ENCODE measurements at regions not wholly inside any gene's neighbourhood (a gene's known extent, or its start where the extent isn't known, plus 50 kb on each side); places are given as distances from the start of the nearest gene placed in this dataset.

GRCh38 chr13:82747958-82748357 is 1134.3 kb downstream of the SLITRK1 start:
- H3K27ac ChIP-seq (replicated peaks; ENCODE audit: low read length), result no peak overlapping the region
- no peak overlapping the region for H2AK5ac ChIP-seq (ENCODE audit: low read depth, low read length)
- H4K91ac ChIP-seq (ENCODE audit: low read depth, low read length, poor library complexity), result no peak overlapping the region
- H3K4ac ChIP-seq (ENCODE audit: low read length), result no peak overlapping the region
- H3K9ac ChIP-seq (ENCODE audit: low read depth, low read length, poor library complexity), result no peak overlapping the region
- no peak overlapping the region for H3K18ac ChIP-seq (ENCODE audit: low read length)
- no peak overlapping the region for H2BK5ac ChIP-seq (ENCODE audit: low read length)
- no CpG with 5 or more reads among the region's 1 CpG for WGBS, 2 donors (ENCODE audit: extremely low coverage in 2 of 2, insufficient read length in 2 of 2, insufficient replicate concordance in 1 of 2)
- no peaks in the 10 kb centered on the region for H3K27me3 ChIP-seq (ENCODE audit: control insufficient read depth in 3 of 3, insufficient read depth in 3 of 3, low read depth in 1 of 3, low read length in 3 of 3)
- no peak overlapping the region for H4K8ac ChIP-seq (ENCODE audit: low read depth, low read length)
- no peaks in the 10 kb centered on the region for H3K36me3 ChIP-seq (replicated peaks in 1 of 2; ENCODE audit: control insufficient read depth in 2 of 2, insufficient read depth in 2 of 2, low read length in 2 of 2)
- H3K79me1 ChIP-seq (ENCODE audit: low read depth, low read length), result no peaks in the 10 kb centered on the region
- no peak overlapping the region for H2BK120ac ChIP-seq (ENCODE audit: low read depth, low read length)
- H3K4me3 ChIP-seq (ENCODE audit: low read length in 2 of 2), result no peak overlapping the region
- peaks cover 2 to 5% of the 10 kb centered on the region in 2 donors for H3K4me1 ChIP-seq (ENCODE audit: control insufficient read depth in 2 of 2, insufficient read depth in 1 of 2, low read depth in 1 of 2, low read length in 2 of 2)
- H2AFZ ChIP-seq (ENCODE audit: low read length), result no peak overlapping the region
- no peaks in the 10 kb centered on the region for H3K9me3 ChIP-seq (replicated peaks in 1 of 2; ENCODE audit: control insufficient read depth in 2 of 2, insufficient read depth in 1 of 2, low read depth in 1 of 2, low read length in 2 of 2)
- no peak overlapping the region for H2BK12ac ChIP-seq (ENCODE audit: low read length)
- H3K23ac ChIP-seq (ENCODE audit: low read depth, low read length, poor library complexity), result no peak overlapping the region
- H3K4me2 ChIP-seq (ENCODE audit: insufficient read depth, low read length, poor library complexity, severe bottlenecking), result no peak overlapping the region
- H3K14ac ChIP-seq (ENCODE audit: low read length), result no peak overlapping the region
- no peak overlapping the region for H2BK15ac ChIP-seq (ENCODE audit: low read length)
- no peak for DNase-seq (ENCODE audit: low spot score)

GRCh38 chr13:82747291-82747690 is 1135.0 kb downstream of the SLITRK1 start:
- no peak overlapping the region for H3K9ac ChIP-seq (ENCODE audit: low read depth, low read length, poor library complexity)
- H3K79me1 ChIP-seq (ENCODE audit: low read depth, low read length), result no peaks in the 10 kb centered on the region
- H3K36me3 ChIP-seq (replicated peaks in 1 of 2; ENCODE audit: control insufficient read depth in 2 of 2, insufficient read depth in 2 of 2, low read length in 2 of 2), result no peaks in the 10 kb centered on the region
- H3K27ac ChIP-seq (replicated peaks; ENCODE audit: low read length), result peak overlapping the region; percentile 84
- H2AFZ ChIP-seq (ENCODE audit: low read length), result peak overlapping the region; percentile 40
- H3K4me2 ChIP-seq (ENCODE audit: insufficient read depth, low read length, poor library complexity, severe bottlenecking), result no peak overlapping the region
- peak; percentile 44 for DNase-seq (ENCODE audit: low spot score)
- no peak overlapping the region for H2BK120ac ChIP-seq (ENCODE audit: low read depth, low read length)
- H3K14ac ChIP-seq (ENCODE audit: low read length), result no peak overlapping the region
- no peaks in the 10 kb centered on the region for H3K9me3 ChIP-seq (replicated peaks in 1 of 2; ENCODE audit: control insufficient read depth in 2 of 2, insufficient read depth in 1 of 2, low read depth in 1 of 2, low read length in 2 of 2)
- no peak overlapping the region for H4K8ac ChIP-seq (ENCODE audit: low read depth, low read length)
- no peak overlapping the region for H2BK15ac ChIP-seq (ENCODE audit: low read length)
- H2AK5ac ChIP-seq (ENCODE audit: low read depth, low read length), result no peak overlapping the region
- no peak overlapping the region for H3K23ac ChIP-seq (ENCODE audit: low read depth, low read length, poor library complexity)
- no peaks in the 10 kb centered on the region for H3K27me3 ChIP-seq (ENCODE audit: control insufficient read depth in 3 of 3, insufficient read depth in 3 of 3, low read depth in 1 of 3, low read length in 3 of 3)
- H3K4ac ChIP-seq (ENCODE audit: low read length), result no peak overlapping the region
- no peak overlapping the region for H3K4me3 ChIP-seq (ENCODE audit: low read length in 2 of 2)
- no CpG with 5 or more reads among the region's 1 CpG for WGBS, 2 donors (ENCODE audit: extremely low coverage in 2 of 2, insufficient read length in 2 of 2, insufficient replicate concordance in 1 of 2)
- H2BK5ac ChIP-seq (ENCODE audit: low read length), result no peak overlapping the region
- H3K18ac ChIP-seq (ENCODE audit: low read length), result no peak overlapping the region
- H2BK12ac ChIP-seq (ENCODE audit: low read length), result no peak overlapping the region
- H3K4me1 ChIP-seq (ENCODE audit: control insufficient read depth in 2 of 2, insufficient read depth in 1 of 2, low read depth in 1 of 2, low read length in 2 of 2), result peaks cover 2 to 5% of the 10 kb centered on the region in 2 donors
- H4K91ac ChIP-seq (ENCODE audit: low read depth, low read length, poor library complexity), result no peak overlapping the region

GRCh38 chr13:82740442-82740841 is 1141.8 kb downstream of the SLITRK1 start:
- no peak overlapping the region for H2BK120ac ChIP-seq (ENCODE audit: low read depth, low read length)

DNA sequence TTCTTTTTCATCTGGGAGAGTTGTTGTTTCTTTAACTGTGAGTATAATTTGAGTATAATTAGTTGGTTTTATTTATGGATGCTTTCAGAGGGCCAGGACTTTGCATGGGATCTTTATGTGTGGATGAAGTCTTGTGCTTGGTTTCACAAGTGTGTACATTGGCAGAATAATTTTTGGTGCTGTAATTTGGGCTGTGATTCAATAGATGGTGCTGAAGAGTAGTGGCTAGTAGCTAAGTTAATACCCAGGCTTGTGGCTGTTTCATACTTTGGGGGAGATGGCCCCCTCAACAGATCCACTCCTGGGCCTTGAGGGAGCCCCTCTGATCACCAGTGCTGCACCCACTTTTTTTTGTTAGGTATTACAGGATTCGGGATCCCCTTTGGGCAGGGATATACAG is 1142.4 kb downstream of the SLITRK1 start:
- Histone ChIP-seq H2BK15ac (ENCODE audit: low read length) (no peak overlapping the region), H2BK12ac (ENCODE audit: low read length) (no peak overlapping the region), H3K4me1 (ENCODE audit: control insufficient read depth in 2 of 2, insufficient read depth in 1 of 2, low read depth in 1 of 2, low read length in 2 of 2) (no peaks in the 10 kb centered on the region), H3K23ac (ENCODE audit: low read depth, low read length, poor library complexity) (no peak overlapping the region), H3K9me3 (replicated peaks in 1 of 2; ENCODE audit: control insufficient read depth in 2 of 2, insufficient read depth in 1 of 2, low read depth in 1 of 2, low read length in 2 of 2) (peaks cover 0 to 6% of the 10 kb centered on the region in 2 donors), H3K36me3 (replicated peaks in 1 of 2; ENCODE audit: control insufficient read depth in 2 of 2, insufficient read depth in 2 of 2, low read length in 2 of 2) (no peaks in the 10 kb centered on the region), H2AK5ac (ENCODE audit: low read depth, low read length) (no peak overlapping the region), H3K27ac (replicated peaks; ENCODE audit: low read length) (no peak overlapping the region), H3K18ac (ENCODE audit: low read length) (no peak overlapping the region), H3K27me3 (ENCODE audit: control insufficient read depth in 3 of 3, insufficient read depth in 3 of 3, low read depth in 1 of 3, low read length in 3 of 3) (no peaks in the 10 kb centered on the region), H3K4ac (ENCODE audit: low read length) (no peak overlapping the region), H3K79me1 (ENCODE audit: low read depth, low read length) (no peaks in the 10 kb centered on the region), H2AFZ (ENCODE audit: low read length) (no peak overlapping the region), H3K14ac (ENCODE audit: low read length) (no peak overlapping the region), H3K4me3 (ENCODE audit: low read length in 2 of 2) (no peak overlapping the region), H2BK120ac (ENCODE audit: low read depth, low read length) (no peak overlapping the region), H2BK5ac (ENCODE audit: low read length) (no peak overlapping the region), H3K9ac (ENCODE audit: low read depth, low read length, poor library complexity) (no peak overlapping the region), H3K4me2 (ENCODE audit: insufficient read depth, low read length, poor library complexity, severe bottlenecking) (no peak overlapping the region), H4K91ac (ENCODE audit: low read depth, low read length, poor library complexity) (no peak overlapping the region), H4K8ac (ENCODE audit: low read depth, low read length) (no peak overlapping the region)
- no CpG with 5 or more reads among the region's 1 CpG for WGBS, 2 donors (ENCODE audit: extremely low coverage in 2 of 2, insufficient read length in 2 of 2, insufficient replicate concordance in 1 of 2)
- DNase-seq (ENCODE audit: low spot score), result no peak

More at GRCh38 chr13:82740442-82740841, 1141.8 kb downstream of the SLITRK1 start:
- peak overlapping the region; percentile 15 for H3K18ac ChIP-seq (ENCODE audit: low read length)
- WGBS, 2 donors (ENCODE audit: extremely low coverage in 2 of 2, insufficient read length in 2 of 2, insufficient replicate concordance in 1 of 2), result no CpG with 5 or more reads among the region's 4 CpGs
- H3K9me3 ChIP-seq (replicated peaks in 1 of 2; ENCODE audit: control insufficient read depth in 2 of 2, insufficient read depth in 1 of 2, low read depth in 1 of 2, low read length in 2 of 2), result peaks cover 0 to 6% of the 10 kb centered on the region in 2 donors
- H4K8ac ChIP-seq (ENCODE audit: low read depth, low read length), result no peak overlapping the region
- H3K36me3 ChIP-seq (replicated peaks in 1 of 2; ENCODE audit: control insufficient read depth in 2 of 2, insufficient read depth in 2 of 2, low read length in 2 of 2), result no peaks in the 10 kb centered on the region
- H3K4me2 ChIP-seq (ENCODE audit: insufficient read depth, low read length, poor library complexity, severe bottlenecking), result no peak overlapping the region
- H2BK15ac ChIP-seq (ENCODE audit: low read length), result peak overlapping the region; percentile 58
- no peaks in the 10 kb centered on the region for H3K79me1 ChIP-seq (ENCODE audit: low read depth, low read length)
- DNase-seq (ENCODE audit: low spot score), result no peak
- peak overlapping the region; percentile 1 for H3K4ac ChIP-seq (ENCODE audit: low read length)
- H3K14ac ChIP-seq (ENCODE audit: low read length), result no peak overlapping the region
- peak overlapping the region in 1 of 2 donors; percentile 32 for H3K4me3 ChIP-seq (ENCODE audit: low read length in 2 of 2)
- H3K9ac ChIP-seq (ENCODE audit: low read depth, low read length, poor library complexity), result no peak overlapping the region
- H4K91ac ChIP-seq (ENCODE audit: low read depth, low read length, poor library complexity), result no peak overlapping the region
- H2BK5ac ChIP-seq (ENCODE audit: low read length), result no peak overlapping the region
- H2AFZ ChIP-seq (ENCODE audit: low read length), result no peak overlapping the region
- no peak overlapping the region for H3K27ac ChIP-seq (replicated peaks; ENCODE audit: low read length)
- no peaks in the 10 kb centered on the region for H3K4me1 ChIP-seq (ENCODE audit: control insufficient read depth in 2 of 2, insufficient read depth in 1 of 2, low read depth in 1 of 2, low read length in 2 of 2)
- peak overlapping the region; percentile 81 for H2AK5ac ChIP-seq (ENCODE audit: low read depth, low read length)
- H2BK12ac ChIP-seq (ENCODE audit: low read length), result peak overlapping the region; percentile 41
- no peak overlapping the region for H3K23ac ChIP-seq (ENCODE audit: low read depth, low read length, poor library complexity)
- no peaks in the 10 kb centered on the region for H3K27me3 ChIP-seq (ENCODE audit: control insufficient read depth in 3 of 3, insufficient read depth in 3 of 3, low read depth in 1 of 3, low read length in 3 of 3)

Data from neuronal stem cell (in vitro differentiated cells).